GM23248 (cell line): ENCODE measurements at regions not wholly inside any gene's neighbourhood (a gene's known extent, or its start where the extent isn't known, plus 50 kb on each side); places are given as distances from the start of the nearest gene placed in this dataset.

Source experiments
- DNase-seq: peaks from one replicate; pipeline ENCODE4 v3.0.0-alpha.2; 2015
- H2AFZ ChIP-seq: fragments of 200-600 bp; sonication (generic); 2 replicates; pipeline ENCODE4 v1.6.1; 2016; ENCODE audit warnings: antibody characterized with exemption
- H3F3A ChIP-seq: fragments of 200-600 bp; sonication (generic); 2 replicates; pipeline ENCODE4 v1.6.1; 2016; ENCODE audit warnings: mild to moderate bottlenecking, antibody characterized with exemption, mixed run types; ENCODE audit not compliant: insufficient read depth
- H3K27ac ChIP-seq: fragments of 200-600 bp; sonication (generic); 2 replicates; pipeline ENCODE4 v1.5.1; 2016; ENCODE audit warnings: mild to moderate bottlenecking
- H3K27me3 ChIP-seq: fragments of 200-600 bp; sonication (generic); replicated peaks from 2 replicates; pipeline ENCODE4 v1.6.1; 2016; ENCODE audit warnings: mild to moderate bottlenecking; ENCODE audit not compliant: insufficient read depth
- H3K36me3 ChIP-seq: fragments of 200-600 bp; sonication (generic); 2 replicates; pipeline ENCODE4 v1.6.1; 2016; ENCODE audit warnings: low read depth, mild to moderate bottlenecking
- H3K4me1 ChIP-seq: fragments of 200-600 bp; sonication (generic); 2 replicates; pipeline ENCODE4 v1.6.1; 2016; ENCODE audit warnings: mild to moderate bottlenecking; ENCODE audit not compliant: insufficient read depth
- H3K4me2 ChIP-seq: fragments of 200-600 bp; sonication (generic); one replicate; pipeline ENCODE4 v1.6.1; 2016; ENCODE audit warnings: mild to moderate bottlenecking; ENCODE audit not compliant: unreplicated experiment
- H3K4me3 ChIP-seq: fragments of 200-600 bp; sonication (generic); 2 replicates; pipeline ENCODE4 v1.5.1; 2016; ENCODE audit warnings: mild to moderate bottlenecking
- H3K79me2 ChIP-seq: fragments of 200-600 bp; sonication (generic); 2 replicates; pipeline ENCODE4 v1.6.1; 2016; ENCODE audit warnings: mild to moderate bottlenecking; ENCODE audit not compliant: insufficient read depth
- H3K9ac ChIP-seq: fragments of 200-600 bp; sonication (generic); 2 replicates; pipeline ENCODE4 v1.6.1; 2016; ENCODE audit warnings: mild to moderate bottlenecking
- H3K9me2 ChIP-seq: fragments of 200-600 bp; sonication (generic); 2 replicates; pipeline ENCODE4 v1.6.1; 2016; ENCODE audit warnings: mixed run types, mild to moderate bottlenecking, moderate library complexity; ENCODE audit not compliant: insufficient read depth
- H3K9me3 ChIP-seq: fragments of 200-600 bp; sonication (generic); one replicate; pipeline ENCODE4 v1.6.1; 2017; ENCODE audit warnings: low read depth
- H4K20me1 ChIP-seq: fragments of 200-600 bp; sonication (generic); 2 replicates; pipeline ENCODE4 v1.6.0; 2016; ENCODE audit not compliant: insufficient read depth
- EZH2 ChIP-seq: fragments of 200-600 bp; sonication (generic); IDR thresholded peaks from 2 replicates; pipeline ENCODE4 v1.6.1; 2018; ENCODE audit warnings: antibody characterized with exemption, mild to moderate bottlenecking; ENCODE audit not compliant: insufficient read depth, poor library complexity, severe bottlenecking
- EZH2phosphoT487 ChIP-seq: fragments of 200-600 bp; sonication (generic); IDR thresholded peaks from 2 replicates; pipeline ENCODE4 v1.6.1; 2018; ENCODE audit warnings: antibody characterized with exemption, moderate library complexity, mild to moderate bottlenecking, low read depth; ENCODE audit not compliant: insufficient read depth
- WGBS, 2 experiments: methylation state at CpG; one replicate each; pipeline ENCODE4 v1.1.6; 2015 to 2017; ENCODE audit warnings: low lambda C conversion rate in 2 of 2, low coverage in 1 of 2; ENCODE audit errors: missing lambda C conversion rate in 2 of 2; 5-methylcytosine and 5-hydroxymethylcytosine counted together
- in situ Hi-C: fragments of 300-500 bp; cut with MboI; formaldehyde crosslinking; loops from 2 replicates; pipeline ENCODE4 v1.15.0; 2020

- H3K9ac ChIP-seq = no peak overlapping the region
- H3K36me3 ChIP-seq = no peaks in the 10 kb centered on the region
- no peaks in the 10 kb centered on the region for H3K9me3 ChIP-seq
- WGBS, 2 experiments = 51 to 58% methylated on average over 5 of the region's 5 CpGs
- DNase-seq = no peak
- no peak overlapping the region for H3K4me2 ChIP-seq
- no peak overlapping the region for H3K4me3 ChIP-seq
- H2AFZ ChIP-seq = no peak overlapping the region
- no peak overlapping the region for H3K27ac ChIP-seq
- no peaks in the 10 kb centered on the region for H3K4me1 ChIP-seq
- no peaks in the 10 kb centered on the region for H4K20me1 ChIP-seq
- 0 out of 2 replicates have a peak, but pooled peaks cover 11% of the 10 kb centered on the region for H3K27me3 ChIP-seq
- TF ChIP-seq EZH2phosphoT487 = no peak
- no peak for TF ChIP-seq EZH2
- no peaks in the 10 kb centered on the region for H3K79me2 ChIP-seq
- no peaks in the 10 kb centered on the region for H3K9me2 ChIP-seq
- in situ Hi-C loops = no loop called here
- H3F3A ChIP-seq = no peaks in the 10 kb centered on the region
Measured at GRCh38 chr1:181396171-181396670, 87.1 kb upstream of the CACNA1E start.

- in situ Hi-C loops = no loop called here
- H3K27me3 ChIP-seq = 0 out of 2 replicates have a peak, but pooled peaks cover 9% of the 10 kb centered on the region
- no peaks in the 10 kb centered on the region for H3K9me3 ChIP-seq
- DNase-seq = no peak
- no peak overlapping the region for H3K27ac ChIP-seq
- no peaks in the 10 kb centered on the region for H3K9me2 ChIP-seq
- no peak overlapping the region for H3K9ac ChIP-seq
- H3K36me3 ChIP-seq = no peaks in the 10 kb centered on the region
- no peak overlapping the region for H2AFZ ChIP-seq
- no peak overlapping the region for H3K4me2 ChIP-seq
- H3K4me3 ChIP-seq = no peak overlapping the region
- H3K79me2 ChIP-seq = no peaks in the 10 kb centered on the region
- 3 to 19% methylated on average over 1 of the region's 1 CpG for WGBS, 2 experiments
- no peak for TF ChIP-seq EZH2phosphoT487
- no peak for TF ChIP-seq EZH2
- H3K4me1 ChIP-seq = no peaks in the 10 kb centered on the region
- H4K20me1 ChIP-seq = no peaks in the 10 kb centered on the region
- H3F3A ChIP-seq = no peaks in the 10 kb centered on the region
Measured at GRCh38 chr1:181396811-181397210, 86.5 kb upstream of the CACNA1E start.

- Histone ChIP-seq H3K4me1 (no peaks in the 10 kb centered on the region), H4K20me1 (no peaks in the 10 kb centered on the region), H3K9me2 (no peaks in the 10 kb centered on the region), H3K4me3 (no peak overlapping the region), H3K27me3 (0 out of 2 replicates have a peak, but pooled peaks cover 9% of the 10 kb centered on the region), H3K36me3 (no peaks in the 10 kb centered on the region), H2AFZ (no peak overlapping the region), H3K9me3 (no peaks in the 10 kb centered on the region), H3F3A (no peaks in the 10 kb centered on the region), H3K4me2 (no peak overlapping the region), H3K79me2 (no peaks in the 10 kb centered on the region), H3K9ac (no peak overlapping the region), H3K27ac (no peak overlapping the region)
- DNase-seq = no peak
- 5 to 13% methylated on average over 3 of the region's 3 CpGs for WGBS, 2 experiments
- no peak for TF ChIP-seq EZH2
- TF ChIP-seq EZH2phosphoT487 = no peak
- in situ Hi-C loops = no loop called here
Measured at GRCh38 chr1:181397845-181398244, 85.5 kb upstream of the CACNA1E start.

- 11 to 29% methylated on average over 4 of the region's 4 CpGs for WGBS, 2 experiments
Measured at GRCh38 chr1:181398544-181398943, 84.8 kb upstream of the CACNA1E start.

More at GRCh38 chr1:181398544-181398943, 84.8 kb upstream of the CACNA1E start:
- TF ChIP-seq EZH2phosphoT487 = no peak
- TF ChIP-seq EZH2 = no peak
- Histone ChIP-seq H3K4me1 (no peaks in the 10 kb centered on the region), H3K9me2 (no peaks in the 10 kb centered on the region), H3K27me3 (0 out of 2 replicates have a peak, but pooled peaks cover 9% of the 10 kb centered on the region), H3K4me2 (no peak overlapping the region), H3K9ac (no peak overlapping the region), H3K36me3 (no peaks in the 10 kb centered on the region), H3K79me2 (no peaks in the 10 kb centered on the region), H3F3A (no peaks in the 10 kb centered on the region), H4K20me1 (no peaks in the 10 kb centered on the region), H2AFZ (no peak overlapping the region), H3K9me3 (no peaks in the 10 kb centered on the region), H3K4me3 (no peak overlapping the region), H3K27ac (no peak overlapping the region)
- in situ Hi-C loops = no loop called here
- DNase-seq = no peak
